ENCODE measurements at regions not wholly inside any gene's neighbourhood (a gene's known extent, or its start where the extent isn't known, plus 50 kb on each side); places are given as distances from the start of the nearest gene placed in this dataset.
A peak's percentile ranks its signal among the peaks of the same experiment; 100 is the strongest.

DNA sequence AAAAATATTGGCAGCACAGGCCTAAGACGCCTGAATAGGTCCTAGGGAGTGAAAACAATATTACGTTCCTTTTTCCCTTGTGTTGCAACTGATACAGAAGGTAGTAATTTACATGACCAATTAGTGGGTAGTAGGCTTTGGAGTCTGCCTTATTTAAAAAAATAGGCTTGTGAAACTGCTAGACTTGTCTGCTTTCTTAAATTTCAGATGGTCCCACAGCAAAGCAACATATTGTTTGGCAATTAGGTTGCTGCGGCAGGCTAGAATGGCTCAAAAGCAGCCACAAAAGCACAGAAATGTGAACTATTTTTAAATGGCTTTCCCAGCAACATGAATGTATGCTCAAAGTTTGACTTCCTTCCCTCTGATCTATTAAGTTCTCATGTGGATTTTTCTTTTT, 211.9 kb downstream of the TTC8 start:
- no peak for DNase-seq (ENCODE audit: low read depth in 1 of 2, low spot score in 2 of 2)
- no peak overlapping the region for H3K4me3 ChIP-seq
- no peak overlapping the region for H3K27ac ChIP-seq
- H3K9me3 ChIP-seq (replicated peaks), result no peaks in the 10 kb centered on the region
- no peaks in the 10 kb centered on the region for H3K36me3 ChIP-seq
- peaks cover 14% of the 10 kb centered on the region for H3K4me1 ChIP-seq (replicated peaks)
- peaks cover 8% of the 10 kb centered on the region for H3K27me3 ChIP-seq (replicated peaks)

DNA sequence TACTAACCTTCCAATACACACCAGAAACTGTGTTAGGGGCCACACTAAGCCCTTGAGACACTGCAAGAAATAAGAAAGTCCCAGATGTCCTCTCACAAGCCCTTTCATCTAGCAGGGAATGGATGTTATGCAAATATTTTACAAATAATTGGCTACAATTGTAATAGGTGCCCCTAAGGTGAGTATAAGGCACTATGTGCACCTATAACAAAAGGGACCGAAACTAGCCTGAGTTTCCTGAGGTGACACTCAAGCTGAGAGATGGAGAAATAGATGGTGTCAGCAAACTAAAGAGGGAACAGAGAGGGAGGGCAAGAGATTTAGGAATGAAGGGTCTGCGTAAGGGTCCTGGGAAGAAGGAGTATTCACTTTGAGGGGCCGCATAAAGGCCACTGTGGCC, 212.6 kb downstream of the TTC8 start:
- Histone ChIP-seq H3K9me3 (replicated peaks) (no peaks in the 10 kb centered on the region), H3K4me1 (replicated peaks) (peaks cover 16% of the 10 kb centered on the region), H3K27me3 (replicated peaks) (peaks cover 8% of the 10 kb centered on the region), H3K27ac (no peak overlapping the region), H3K4me3 (no peak overlapping the region), H3K36me3 (no peaks in the 10 kb centered on the region)
- DNase-seq (ENCODE audit: low read depth in 1 of 2, low spot score in 2 of 2), result no peak

DNA sequence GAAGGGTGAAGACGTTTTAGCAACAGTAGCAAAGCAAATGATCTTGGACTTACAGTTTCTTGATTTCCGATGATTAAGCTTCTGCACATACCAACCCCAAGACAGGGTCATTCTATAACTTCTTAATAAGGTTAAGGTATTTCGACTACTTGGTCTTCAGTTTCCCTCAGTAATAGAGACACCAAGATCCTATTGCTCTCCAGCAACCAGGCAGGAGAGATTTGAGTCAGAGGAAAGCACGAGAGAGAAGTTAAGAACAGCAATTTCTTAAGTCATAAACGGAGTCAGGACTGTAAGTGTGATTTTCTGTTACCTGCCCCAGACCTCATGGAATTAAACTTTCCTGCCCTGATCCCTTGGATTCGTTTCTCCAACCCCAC, 215.6 kb downstream of the TTC8 start:
- no peaks in the 10 kb centered on the region for H3K36me3 ChIP-seq
- no peak overlapping the region for H3K27ac ChIP-seq
- no peaks in the 10 kb centered on the region for H3K9me3 ChIP-seq (replicated peaks)
- no peaks in the 10 kb centered on the region for H3K27me3 ChIP-seq (replicated peaks)
- H3K4me1 ChIP-seq (replicated peaks), result peaks cover 16% of the 10 kb centered on the region
- no peak overlapping the region for H3K4me3 ChIP-seq
- DNase-seq (ENCODE audit: low read depth in 1 of 2, low spot score in 2 of 2), result no peak

DNA sequence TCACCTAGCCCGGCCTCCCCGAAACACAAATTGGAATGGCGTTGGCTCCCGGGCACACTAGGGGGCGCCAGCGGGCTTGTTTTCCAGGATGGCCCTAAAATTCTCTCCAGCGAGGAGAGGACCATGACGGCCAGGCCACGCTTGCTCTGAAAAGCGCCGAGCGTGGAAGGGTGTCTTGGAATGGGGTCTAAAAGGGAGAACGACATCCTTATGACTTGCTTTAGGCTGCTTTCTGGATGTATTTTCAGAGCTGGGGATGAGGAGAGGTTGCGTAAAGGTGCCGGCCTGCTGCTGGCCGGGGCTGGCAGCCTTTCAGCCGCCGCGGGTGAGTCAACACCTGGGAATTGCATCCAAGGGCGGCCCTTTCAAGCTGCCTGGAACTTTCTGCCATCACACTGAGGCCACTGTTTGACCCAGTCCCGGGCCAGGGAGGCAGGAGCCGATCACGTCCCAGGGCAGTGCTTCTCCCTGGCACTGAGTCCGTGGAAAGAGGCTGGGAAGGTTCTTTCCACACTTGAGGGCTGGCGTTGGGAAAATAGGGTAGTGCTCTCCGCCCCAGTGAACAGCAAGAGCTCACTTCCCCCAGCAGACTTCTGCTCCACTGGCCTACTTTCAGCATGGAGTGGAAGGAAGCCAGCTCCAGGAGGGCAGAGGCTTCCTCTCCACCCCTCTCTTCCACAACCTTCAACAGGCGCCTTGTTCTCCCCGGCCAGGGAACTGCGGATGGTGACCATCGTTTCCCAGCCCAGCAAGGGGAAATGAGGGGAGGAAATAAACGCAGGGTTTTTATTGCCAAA, 216.2 kb downstream of the TTC8 start:
- Histone ChIP-seq H3K4me1 (replicated peaks) (peaks cover 16% of the 10 kb centered on the region), H3K9me3 (replicated peaks) (no peaks in the 10 kb centered on the region), H3K36me3 (no peaks in the 10 kb centered on the region), H3K27ac (peak overlapping the region; percentile 79), H3K4me3 (peak overlapping the region; percentile 34), H3K27me3 (replicated peaks) (no peaks in the 10 kb centered on the region)
- peak; percentile 79 to 92 for DNase-seq (ENCODE audit: low read depth in 1 of 2, low spot score in 2 of 2)

DNA sequence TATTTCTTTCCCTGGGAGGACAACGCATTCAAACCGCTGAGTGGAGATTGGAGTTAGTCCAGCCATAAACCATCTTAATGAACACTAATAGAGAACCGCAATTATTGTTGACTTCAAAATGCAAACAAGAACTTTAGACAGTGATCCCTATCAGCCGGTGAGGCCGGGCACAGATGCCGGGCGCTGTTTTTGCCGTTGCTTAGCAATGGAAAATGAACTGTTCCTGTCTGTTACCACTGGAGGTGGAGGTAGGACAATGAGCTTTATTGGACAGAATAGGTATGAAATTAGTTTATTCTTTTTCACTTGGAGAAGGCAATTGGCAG, 216.8 kb downstream of the TTC8 start:
- Histone ChIP-seq H3K27me3 (replicated peaks) (no peaks in the 10 kb centered on the region), H3K9me3 (replicated peaks) (no peaks in the 10 kb centered on the region), H3K4me3 (no peak overlapping the region; the same call in 1 of the 2 replicates), H3K36me3 (no peaks in the 10 kb centered on the region), H3K27ac (peak overlapping the region; percentile 79), H3K4me1 (replicated peaks) (peaks cover 16% of the 10 kb centered on the region)
- no peak for DNase-seq (ENCODE audit: low read depth in 1 of 2, low spot score in 2 of 2)

DNA sequence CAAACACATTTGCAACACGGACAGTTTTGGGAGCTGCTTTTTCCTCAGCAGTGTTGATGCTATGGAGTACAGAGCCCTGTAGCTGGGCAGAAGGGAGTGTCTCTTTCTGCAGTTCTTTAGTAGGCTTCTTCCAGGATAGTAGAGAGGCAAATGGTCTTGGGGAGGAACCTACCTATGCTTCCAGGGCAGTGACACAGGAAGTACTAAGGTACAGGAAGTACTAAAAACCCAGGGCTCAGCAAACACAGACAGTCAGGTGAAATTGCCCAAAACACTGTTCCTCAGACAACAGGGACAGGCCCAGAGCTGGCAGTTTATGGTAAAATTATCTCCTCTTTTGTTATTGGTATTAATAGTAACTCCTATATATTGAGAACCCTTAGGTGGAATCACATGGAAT, 217.6 kb downstream of the TTC8 start:
- DNase-seq (ENCODE audit: low read depth in 1 of 2, low spot score in 2 of 2), result no peak

DNA sequence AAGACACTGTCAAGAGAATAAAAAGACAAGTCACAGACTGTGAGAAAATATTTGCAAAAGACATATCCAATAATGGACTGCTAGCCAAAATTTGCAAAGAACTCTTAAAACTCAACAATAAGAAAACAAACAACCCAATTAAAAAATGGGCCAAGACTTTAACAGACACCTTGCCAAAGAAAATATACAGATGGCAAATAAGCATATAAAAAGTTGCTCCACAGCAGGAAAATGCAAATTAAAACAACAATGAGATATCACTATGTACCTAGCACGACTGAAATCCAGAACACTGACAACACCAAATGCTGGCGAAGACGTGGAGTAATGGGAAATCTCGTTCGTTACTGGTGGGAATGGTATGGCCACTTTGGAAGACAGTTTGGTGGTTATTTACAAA, 228.9 kb downstream of the TTC8 start:
- H3K36me3 ChIP-seq, result no peaks in the 10 kb centered on the region
- no peaks in the 10 kb centered on the region for H3K27me3 ChIP-seq (replicated peaks)
- no peaks in the 10 kb centered on the region for H3K4me1 ChIP-seq (replicated peaks)
- no peak overlapping the region for H3K4me3 ChIP-seq
- no peak overlapping the region for H3K27ac ChIP-seq
- H3K9me3 ChIP-seq (replicated peaks), result no peaks in the 10 kb centered on the region
- DNase-seq (ENCODE audit: low read depth in 1 of 2, low spot score in 2 of 2), result no peak

More for the DNA sequence above, 217.6 kb downstream of the TTC8 start:
- no peak overlapping the region for H3K27ac ChIP-seq
- H3K4me3 ChIP-seq, result no peak overlapping the region
- peaks cover 16% of the 10 kb centered on the region for H3K4me1 ChIP-seq (replicated peaks)
- no peaks in the 10 kb centered on the region for H3K36me3 ChIP-seq
- no peaks in the 10 kb centered on the region for H3K9me3 ChIP-seq (replicated peaks)
- H3K27me3 ChIP-seq (replicated peaks), result no peaks in the 10 kb centered on the region

DNA sequence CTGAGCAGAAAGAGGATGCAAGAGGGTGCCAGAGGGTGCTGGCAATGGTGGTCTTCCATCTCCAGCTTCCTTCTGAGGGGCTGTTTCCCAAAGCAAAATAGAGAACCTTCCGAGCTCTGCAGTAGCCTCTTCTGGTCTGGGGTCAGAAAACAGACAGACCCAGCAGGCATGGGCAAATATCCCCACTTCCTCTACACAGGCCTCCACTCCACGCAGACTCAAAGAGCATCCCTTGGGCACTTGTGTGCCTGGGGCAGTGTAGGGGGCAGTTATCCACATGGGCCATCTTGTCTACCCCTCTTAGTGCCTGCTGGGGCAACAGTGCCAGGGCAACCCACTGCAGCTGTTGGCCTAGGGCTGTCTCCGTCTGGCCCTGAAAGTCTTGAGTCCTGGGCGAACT, 231.9 kb downstream of the TTC8 start:
- Histone ChIP-seq H3K27me3 (replicated peaks) (no peaks in the 10 kb centered on the region), H3K4me1 (replicated peaks) (no peaks in the 10 kb centered on the region), H3K36me3 (no peaks in the 10 kb centered on the region), H3K9me3 (replicated peaks) (no peaks in the 10 kb centered on the region), H3K27ac (no peak overlapping the region), H3K4me3 (no peak overlapping the region)
- no peak for DNase-seq (ENCODE audit: low read depth in 1 of 2, low spot score in 2 of 2)

DNA sequence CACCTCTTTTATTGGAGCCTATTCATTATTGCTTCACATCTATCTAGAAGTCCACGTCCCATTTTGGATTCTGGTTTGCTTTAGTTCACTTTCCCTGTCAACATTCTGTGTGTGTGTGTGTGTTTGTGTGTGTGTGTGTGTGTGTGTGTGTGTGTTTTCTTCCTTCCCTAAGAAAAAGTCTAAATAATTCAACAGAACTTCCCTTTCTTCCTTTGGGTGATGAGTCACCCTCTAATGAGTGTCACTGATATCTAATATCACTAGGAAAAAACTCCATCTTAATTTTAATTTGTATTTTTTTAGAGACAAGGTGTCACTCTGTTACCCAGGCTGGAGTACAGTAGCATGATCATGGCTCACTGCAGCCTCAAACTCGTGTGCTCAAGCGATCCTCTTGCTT, 234.2 kb downstream of the TTC8 start:
- Histone ChIP-seq H3K4me1 (replicated peaks) (no peaks in the 10 kb centered on the region), H3K4me3 (no peak overlapping the region), H3K9me3 (replicated peaks) (no peaks in the 10 kb centered on the region), H3K27me3 (replicated peaks) (no peaks in the 10 kb centered on the region), H3K27ac (no peak overlapping the region), H3K36me3 (no peaks in the 10 kb centered on the region)
- DNase-seq (ENCODE audit: low read depth in 1 of 2, low spot score in 2 of 2), result no peak

DNA sequence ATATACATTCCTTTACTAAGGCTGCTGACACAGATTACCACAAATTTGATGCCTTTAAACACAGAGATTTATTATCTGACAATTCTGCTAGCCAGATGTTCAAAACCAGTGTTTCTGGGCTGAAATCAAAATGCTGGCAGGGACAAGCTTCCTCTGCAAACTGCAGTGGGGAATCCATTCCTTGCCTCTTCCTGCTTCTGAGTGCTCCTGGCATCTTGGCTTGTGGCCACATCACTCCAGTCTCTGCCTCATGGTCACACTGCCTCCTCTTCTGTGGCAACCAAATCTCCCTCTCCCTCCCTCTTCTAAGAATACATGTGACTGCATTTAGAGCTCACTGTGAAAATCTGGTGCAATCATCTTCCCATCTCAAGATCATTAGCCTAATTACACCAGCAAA, 235.7 kb downstream of the TTC8 start:
- no peaks in the 10 kb centered on the region for H3K36me3 ChIP-seq
- no peak overlapping the region for H3K27ac ChIP-seq
- no peak overlapping the region for H3K4me3 ChIP-seq
- H3K9me3 ChIP-seq (replicated peaks), result no peaks in the 10 kb centered on the region
- H3K27me3 ChIP-seq (replicated peaks), result no peaks in the 10 kb centered on the region
- H3K4me1 ChIP-seq (replicated peaks), result no peaks in the 10 kb centered on the region
- DNase-seq (ENCODE audit: low read depth in 1 of 2, low spot score in 2 of 2), result no peak

DNA sequence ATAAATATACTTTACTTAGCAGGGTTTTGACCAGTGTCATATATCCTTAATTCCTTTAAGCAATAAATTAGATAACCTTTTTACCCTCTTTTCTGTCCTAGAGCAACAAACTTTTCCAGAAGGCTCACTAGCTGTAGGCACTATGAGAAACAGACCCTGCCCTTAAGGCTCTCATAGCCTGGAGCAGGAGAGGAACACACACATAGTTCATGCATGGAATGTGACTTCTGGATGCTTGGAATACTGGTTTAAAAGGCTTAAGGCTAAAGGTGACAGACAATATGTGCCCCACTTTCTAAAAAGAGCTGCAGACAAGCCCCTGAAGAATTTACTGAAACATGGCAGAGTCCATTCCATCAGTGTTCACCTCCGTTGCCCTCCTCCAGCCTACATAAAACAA, 237.2 kb downstream of the TTC8 start:
- H3K27me3 ChIP-seq (replicated peaks), result no peaks in the 10 kb centered on the region
- H3K4me3 ChIP-seq, result no peak overlapping the region
- H3K9me3 ChIP-seq (replicated peaks), result no peaks in the 10 kb centered on the region
- no peaks in the 10 kb centered on the region for H3K4me1 ChIP-seq (replicated peaks)
- no peak for DNase-seq (ENCODE audit: low read depth in 1 of 2, low spot score in 2 of 2)
- H3K36me3 ChIP-seq, result no peaks in the 10 kb centered on the region
- H3K27ac ChIP-seq, result no peak overlapping the region

DNA sequence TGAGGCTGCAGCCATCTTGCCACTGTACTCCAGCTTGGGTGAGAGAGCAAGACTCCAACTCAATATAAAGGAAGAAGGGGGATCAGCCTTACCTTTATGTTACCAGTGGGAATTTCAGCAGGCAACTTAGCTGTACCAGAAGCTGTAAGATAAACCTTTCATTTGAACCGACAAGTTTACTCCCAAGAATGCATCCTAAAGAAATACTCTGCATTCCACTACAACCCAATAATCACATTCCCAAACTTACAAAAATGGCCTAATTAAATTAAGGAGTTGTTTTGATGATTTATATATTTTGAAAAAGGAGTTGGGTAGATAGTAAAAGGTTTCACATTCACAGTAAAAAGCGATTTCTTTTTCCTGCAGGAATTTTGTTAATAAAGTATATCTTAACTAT, 241.4 kb downstream of the TTC8 start:
- Histone ChIP-seq H3K27ac (no peak overlapping the region), H3K4me1 (replicated peaks) (no peaks in the 10 kb centered on the region), H3K36me3 (no peaks in the 10 kb centered on the region), H3K27me3 (replicated peaks) (no peaks in the 10 kb centered on the region), H3K4me3 (no peak overlapping the region), H3K9me3 (replicated peaks) (no peaks in the 10 kb centered on the region)
- no peak for DNase-seq (ENCODE audit: low read depth in 1 of 2, low spot score in 2 of 2)

DNA sequence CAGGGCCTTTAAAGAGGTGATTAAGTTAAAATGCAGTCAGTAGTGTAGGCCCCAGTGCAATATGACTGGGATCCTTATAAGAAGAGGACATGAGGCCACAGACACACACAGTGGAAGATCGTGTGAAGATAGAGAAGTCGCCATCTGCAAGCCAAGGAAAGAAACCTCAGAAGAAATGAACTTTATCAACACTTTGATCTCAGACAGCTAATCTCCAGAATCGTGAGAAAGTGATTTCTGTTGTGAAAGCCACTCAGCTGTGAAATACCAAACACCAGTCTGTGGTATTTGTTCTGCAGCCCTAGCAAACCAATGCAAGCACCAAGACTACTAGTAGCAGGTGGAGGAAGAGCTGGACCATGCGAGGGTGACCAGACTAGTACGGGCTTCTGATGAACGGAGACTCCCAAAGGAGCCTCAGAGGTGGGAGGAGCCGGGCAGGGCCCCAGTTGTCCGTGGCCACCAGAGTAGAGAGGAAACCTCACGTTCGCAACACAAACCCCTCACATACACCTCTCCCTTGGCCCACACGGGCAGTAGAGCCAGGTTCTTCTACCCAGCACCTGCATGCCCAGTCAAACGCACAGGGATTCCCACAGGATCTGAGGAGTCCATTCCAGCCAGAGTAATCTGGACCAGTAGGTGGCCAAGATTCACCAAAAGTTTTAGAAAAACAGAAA, 243.0 kb downstream of the TTC8 start:
- H3K4me3 ChIP-seq, result no peak overlapping the region
- no peaks in the 10 kb centered on the region for H3K36me3 ChIP-seq
- no peaks in the 10 kb centered on the region for H3K4me1 ChIP-seq (replicated peaks)
- no peaks in the 10 kb centered on the region for H3K27me3 ChIP-seq (replicated peaks)
- no peak for DNase-seq (ENCODE audit: low read depth in 1 of 2, low spot score in 2 of 2)
- H3K27ac ChIP-seq, result no peak overlapping the region
- H3K9me3 ChIP-seq (replicated peaks), result no peaks in the 10 kb centered on the region

DNA sequence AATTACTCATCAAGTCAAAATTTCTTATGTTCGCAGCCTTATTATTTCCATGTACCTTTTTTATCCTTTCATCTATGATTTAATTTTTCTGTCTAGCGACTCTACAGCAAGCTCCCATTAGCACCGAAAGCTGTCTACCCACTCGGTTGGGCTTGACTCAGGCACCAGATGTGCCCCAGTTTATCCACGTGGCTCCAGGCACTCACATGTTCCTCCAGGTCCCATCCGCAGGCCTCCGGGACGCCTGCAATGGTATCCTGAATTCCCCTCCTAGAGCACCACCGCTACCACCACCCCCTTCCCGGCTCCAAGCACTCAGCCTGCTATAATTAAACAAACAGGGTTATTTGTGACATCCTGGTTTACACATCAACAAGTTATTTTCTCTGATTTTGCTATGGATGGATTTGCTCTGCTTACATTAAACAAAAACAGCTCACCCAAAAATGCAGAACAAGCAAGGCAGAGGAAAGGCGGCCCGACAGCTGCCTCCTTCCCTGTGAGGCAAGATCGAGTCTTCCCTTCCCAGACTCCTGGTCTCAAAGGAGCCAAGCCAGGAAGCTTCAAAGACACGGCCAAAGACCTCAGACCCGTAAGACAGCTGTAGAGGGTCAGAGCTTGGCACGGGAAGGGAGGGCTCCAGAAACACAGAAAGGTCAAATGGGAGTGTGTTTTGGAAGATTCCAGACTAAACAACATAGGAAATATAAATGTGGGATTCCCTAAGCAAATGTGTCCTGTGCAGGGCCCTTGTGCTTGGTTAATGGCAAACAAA, 253.8 kb downstream of the TTC8 start:
- H3K36me3 ChIP-seq, result no peaks in the 10 kb centered on the region
- no peak overlapping the region for H3K4me3 ChIP-seq
- H3K9me3 ChIP-seq (replicated peaks), result no peaks in the 10 kb centered on the region
- H3K27ac ChIP-seq, result no peak overlapping the region
- no peaks in the 10 kb centered on the region; the same call in 1 of the 2 replicates for H3K27me3 ChIP-seq (replicated peaks)
- no peaks in the 10 kb centered on the region for H3K4me1 ChIP-seq (replicated peaks)
- no peak for DNase-seq (ENCODE audit: low read depth in 1 of 2, low spot score in 2 of 2)

Measured in SJSA1 (cell line).